NCI-H1417 (cell line): ENCODE measurements at regions not wholly inside any gene's neighbourhood (a gene's known extent, or its start where the extent isn't known, plus 50 kb on each side); places are given as distances from the start of the nearest gene placed in this dataset.

Experiments used
- DNase-seq, 3 experiments: peaks; one replicate each; lab custom pipeline; 2025; lab: John Stamatoyannopoulos, UW

DNA sequence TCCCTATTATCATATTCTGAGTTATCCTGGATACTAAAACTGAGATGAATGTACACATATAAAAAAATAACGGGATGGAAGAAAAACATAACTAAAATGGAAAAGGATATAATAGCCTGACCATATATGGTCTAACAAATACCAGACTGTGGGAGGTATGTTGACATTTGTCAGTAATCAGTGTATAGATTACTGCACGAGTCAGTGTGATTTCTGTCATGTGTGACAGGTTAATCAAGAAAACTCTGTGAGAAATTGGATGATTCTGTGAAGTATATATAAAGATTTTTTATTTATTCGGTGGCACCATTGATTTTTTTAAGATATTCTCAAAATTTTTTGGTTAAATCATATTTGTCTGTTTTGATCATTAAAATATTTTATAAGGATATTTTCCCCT is 547.3 kb upstream of the B3GALT2 start:
- peak in 1 of 3 experiments; percentile 28 for DNase-seq

DNA sequence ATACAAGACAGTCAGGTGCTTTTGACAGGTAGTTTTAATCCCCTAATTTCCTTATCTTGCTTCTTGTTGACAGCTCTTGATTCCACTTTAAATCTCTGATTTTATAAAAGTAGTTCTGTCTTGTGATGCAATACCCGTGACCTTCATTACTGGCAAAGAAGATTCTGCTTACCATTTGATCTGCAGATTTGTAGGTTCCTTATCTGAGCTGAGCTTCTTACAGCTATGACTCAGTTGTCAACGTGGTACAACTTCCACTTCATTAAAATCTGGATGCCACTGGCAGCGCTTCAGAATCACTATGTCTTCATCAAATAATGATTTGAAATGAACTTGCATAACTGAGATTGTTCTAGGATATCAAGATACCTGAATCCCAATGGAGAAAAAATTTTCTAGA is 543.6 kb upstream of the B3GALT2 start:
- DNase-seq: no peak

DNA sequence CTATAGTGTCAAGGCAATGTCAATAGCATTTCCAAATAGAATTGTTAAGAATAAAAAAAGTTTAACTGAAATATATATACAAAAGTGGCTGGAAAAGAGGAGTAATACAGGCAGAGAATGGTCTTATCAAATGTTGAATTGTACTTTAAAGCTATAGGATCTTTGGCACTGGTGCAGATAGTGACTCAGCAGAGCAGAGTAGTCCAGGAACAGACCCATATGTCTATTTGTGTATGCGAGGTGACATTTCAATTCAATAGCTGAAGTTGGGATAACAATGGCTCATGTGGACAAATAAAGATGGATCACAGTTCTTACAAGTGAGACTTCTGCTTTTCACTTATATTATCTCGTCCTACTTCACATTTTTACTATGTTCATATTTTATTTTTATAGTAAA is 543.0 kb upstream of the B3GALT2 start:
- DNase-seq: peak in 1 of 3 experiments; percentile 18

DNA sequence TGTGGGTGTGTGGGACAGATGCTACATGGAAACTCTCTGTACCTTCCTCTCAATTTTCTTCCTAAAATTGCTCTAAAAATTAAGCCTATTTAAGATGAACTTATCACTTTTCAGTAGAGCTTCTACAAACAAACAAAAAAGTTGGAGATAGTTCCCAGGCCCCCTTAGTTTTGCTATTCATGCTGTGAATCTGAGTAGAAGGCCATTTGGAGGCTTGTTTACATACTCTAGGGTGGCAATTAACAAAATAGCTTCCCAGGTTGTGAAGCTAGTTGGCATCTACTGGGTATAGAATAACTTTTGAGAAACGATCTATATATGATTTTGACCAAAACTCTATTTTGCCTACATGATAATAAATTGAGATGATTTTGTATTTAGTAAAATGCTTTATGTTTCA is 541.4 kb upstream of the B3GALT2 start:
- DNase-seq: peak in 1 of 3 experiments; percentile 45

DNA sequence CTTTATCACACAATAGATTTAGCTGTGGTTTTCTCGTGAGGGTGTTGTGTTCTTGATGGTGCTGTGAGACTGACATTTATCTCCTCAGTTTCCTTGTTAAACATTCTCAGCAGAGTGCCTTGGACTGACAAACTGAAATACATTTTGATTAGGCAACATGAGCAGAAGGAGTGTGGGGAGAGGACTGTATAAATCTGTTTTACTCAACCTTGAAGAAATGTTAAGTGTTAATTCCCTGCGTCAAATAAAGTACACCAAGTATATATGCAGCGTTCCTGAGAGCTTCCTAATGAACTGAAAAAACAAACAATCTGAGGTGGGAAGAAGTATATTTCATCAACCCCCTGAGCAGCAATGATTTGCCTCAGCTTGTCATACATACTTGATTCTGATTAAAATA is 540.3 kb upstream of the B3GALT2 start:
- no peak for DNase-seq

DNA sequence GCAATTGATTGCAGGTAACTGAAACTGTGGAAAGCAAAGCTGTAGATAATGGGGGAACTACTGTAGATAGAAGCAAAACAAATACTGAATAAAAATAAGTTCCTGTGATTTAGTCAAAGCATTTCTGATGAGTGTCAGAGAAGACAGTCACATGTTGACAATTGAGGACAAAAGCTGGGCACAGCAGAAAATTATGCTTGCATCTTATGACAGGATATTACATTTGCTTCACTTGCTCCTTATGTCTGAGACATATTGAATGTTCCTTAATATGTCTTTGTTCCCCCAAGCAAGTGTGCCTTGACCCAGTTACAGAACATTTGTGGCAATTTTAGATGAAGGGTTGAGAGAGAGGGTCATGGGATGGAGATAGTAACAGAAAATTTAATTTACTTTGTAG is 526.0 kb upstream of the B3GALT2 start:
- DNase-seq: no peak

DNA sequence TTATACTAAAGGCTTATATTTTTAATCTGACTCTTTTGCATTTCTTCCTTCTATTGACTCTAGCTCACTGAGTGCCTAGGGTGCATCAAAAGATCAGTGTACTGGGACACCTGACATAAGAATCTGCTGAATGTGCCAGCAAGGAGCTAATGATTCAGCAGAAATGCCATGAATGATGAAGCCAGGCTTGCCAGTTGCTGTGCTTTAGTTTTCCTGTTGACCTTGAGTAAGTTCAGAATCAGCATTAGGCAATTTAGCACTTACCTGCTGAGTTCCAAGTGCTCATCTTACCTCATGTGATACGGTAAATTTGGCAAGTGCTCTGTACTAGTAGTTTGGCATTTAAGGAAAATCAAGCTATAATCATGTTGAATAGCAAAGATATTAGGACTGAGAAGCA is 523.2 kb upstream of the B3GALT2 start:
- DNase-seq: no peak

DNA sequence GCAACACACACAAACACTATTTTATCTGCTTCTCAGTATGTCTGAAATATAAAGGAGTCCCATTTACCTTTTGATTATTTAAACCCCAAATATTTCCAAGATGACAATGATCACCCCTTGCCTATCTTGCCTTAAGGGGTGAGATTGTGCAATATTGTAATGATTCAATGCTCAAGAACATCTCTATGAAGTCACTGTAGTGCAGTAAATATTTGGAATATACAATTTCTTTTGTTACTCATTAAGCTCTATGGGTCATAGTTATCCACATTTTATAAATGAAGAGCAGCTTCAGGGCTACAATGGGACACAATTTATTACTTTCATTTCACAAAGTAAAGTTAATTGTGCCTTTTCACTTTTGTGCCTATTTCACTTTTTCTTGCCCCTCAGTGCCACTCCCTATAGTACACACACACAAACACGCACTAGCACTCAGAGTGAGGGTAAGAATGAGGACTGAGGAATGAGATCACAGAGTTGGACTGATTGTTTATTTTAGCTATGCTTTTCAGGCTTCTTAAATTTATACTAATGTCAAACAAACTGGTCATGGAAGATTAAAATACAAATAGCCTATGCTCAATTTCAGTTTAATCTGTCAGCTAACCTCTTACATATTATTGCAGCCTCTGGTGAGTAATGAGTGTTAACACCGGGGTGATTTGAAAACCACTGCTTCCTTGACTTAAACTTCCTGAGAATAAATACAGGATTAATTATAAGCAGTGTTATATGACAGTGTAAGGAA is 521.0 kb upstream of the B3GALT2 start:
- peak in 1 of 3 experiments; percentile 11 for DNase-seq

DNA sequence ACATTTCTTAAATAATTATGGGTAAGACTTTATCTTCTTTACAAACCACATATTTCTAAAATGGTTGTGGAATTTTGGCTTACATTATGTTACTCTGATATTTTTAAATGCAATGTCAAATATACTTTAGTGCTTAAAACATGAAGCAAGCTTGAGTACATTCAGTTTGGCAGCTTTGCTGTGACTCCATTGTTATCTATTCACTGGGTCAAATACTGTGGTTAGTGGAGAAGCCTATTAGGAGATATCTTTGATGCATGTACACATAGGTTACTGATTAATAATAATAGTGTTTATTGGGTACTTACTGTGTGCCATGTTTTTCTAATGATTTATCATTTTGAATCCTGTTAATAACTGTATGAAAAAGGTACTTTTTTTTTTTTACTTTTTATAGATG is 520.4 kb upstream of the B3GALT2 start:
- DNase-seq: no peak

DNA sequence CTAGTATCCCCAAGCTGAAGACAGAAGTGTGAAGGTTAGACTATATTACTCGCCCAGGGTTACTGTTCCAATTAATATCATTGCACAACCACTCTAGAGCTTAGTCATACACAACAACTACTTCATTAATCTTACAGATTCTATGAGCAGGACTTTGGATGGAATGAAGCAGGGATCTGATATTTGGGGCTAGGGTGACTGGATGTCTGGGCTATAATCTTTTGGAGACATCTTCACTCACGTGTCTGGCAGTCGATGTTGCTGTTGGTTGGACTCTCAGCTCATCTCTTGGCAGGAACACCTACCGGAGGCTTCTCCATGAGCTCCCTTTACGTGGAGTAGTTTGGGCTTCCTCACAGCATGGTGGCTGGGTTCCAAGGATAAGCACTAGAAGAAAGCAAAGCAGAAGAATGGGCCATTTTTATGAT is 519.2 kb upstream of the B3GALT2 start:
- DNase-seq: no peak

DNA sequence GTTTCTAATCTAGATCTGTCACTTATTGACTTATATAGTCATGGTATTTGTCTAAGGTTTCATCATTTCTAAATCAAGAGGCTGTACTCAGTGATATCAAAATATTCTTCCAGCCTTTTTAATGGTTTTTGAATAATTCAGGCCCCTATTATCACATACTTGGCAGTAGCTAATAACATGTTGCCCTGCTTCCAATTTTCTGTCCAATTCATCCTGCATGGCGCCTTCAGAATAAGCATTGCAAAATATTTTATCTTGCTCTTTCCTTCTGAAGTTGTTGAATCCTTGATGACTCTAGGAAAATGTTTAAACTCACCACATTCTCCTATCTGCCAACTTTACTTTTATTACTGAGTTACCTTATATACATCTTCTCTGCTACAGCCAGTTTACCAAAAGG is 517.2 kb upstream of the B3GALT2 start:
- DNase-seq: no peak

DNA sequence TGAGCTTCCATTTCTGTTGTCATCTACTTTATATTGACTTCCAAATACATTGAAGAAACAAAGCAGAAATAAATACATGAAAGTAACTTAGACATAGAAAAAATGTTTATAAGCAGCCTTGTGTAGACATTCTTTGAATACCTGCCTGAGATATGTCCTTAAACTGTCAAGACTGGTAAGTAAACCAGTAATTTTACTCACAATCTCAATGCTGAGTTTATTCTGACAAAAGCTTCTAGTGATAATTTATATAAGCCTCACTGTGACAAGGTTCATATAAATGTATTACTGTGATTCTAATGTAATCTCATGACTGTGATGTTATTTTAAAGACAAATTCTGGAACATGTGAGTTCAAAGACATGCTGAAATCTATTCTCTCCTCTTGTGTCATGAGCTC is 516.7 kb upstream of the B3GALT2 start:
- no peak for DNase-seq

DNA sequence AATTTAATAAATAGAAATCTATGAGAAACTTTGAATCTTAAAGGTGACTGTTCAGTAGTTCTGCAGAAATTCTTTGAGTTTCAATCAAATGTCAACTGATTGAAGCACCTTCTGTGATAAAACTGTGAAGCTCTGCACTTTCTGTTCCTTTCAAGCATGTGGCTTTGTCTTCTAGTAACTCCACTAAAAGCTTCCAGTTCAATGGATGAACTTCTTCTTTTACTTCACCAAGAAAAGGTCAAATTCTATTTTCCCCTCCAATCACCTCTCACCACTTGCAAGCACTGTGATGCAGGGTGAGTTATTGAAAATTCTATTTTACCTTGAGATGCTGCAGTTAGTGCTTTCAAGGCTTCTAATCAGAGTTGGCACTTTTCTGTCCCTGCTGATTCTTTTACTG is 515.3 kb upstream of the B3GALT2 start:
- DNase-seq: no peak

DNA sequence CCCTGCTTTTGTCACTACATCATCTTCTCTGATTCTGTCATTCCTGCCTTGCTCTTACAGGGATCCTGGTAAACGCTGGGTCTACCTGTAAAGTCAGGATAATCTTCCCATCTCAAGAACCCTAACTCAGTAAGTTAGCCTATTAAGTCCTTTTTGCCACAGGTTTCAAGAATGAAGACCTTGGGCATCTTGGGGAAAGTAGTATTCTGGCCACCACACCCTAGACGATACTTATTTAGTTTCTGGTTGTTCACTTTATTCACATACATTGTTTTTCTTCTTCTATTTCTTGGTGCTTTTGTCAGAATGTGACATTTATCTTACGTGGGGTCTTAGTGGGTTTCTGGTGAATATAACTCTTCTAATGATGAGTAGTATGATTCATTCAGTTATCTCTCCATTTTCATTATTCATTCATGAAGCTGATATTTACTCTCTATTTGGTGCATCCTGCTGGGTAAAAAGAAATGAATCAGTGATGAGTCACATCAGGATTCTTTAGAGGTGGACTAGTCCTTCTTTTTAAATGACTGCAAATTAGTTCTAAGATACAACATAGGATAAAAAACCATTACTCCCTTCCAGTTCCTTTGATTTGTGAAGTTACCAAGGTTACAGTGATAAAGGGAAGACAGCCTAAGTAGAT is 514.4 kb upstream of the B3GALT2 start:
- no peak for DNase-seq

DNA sequence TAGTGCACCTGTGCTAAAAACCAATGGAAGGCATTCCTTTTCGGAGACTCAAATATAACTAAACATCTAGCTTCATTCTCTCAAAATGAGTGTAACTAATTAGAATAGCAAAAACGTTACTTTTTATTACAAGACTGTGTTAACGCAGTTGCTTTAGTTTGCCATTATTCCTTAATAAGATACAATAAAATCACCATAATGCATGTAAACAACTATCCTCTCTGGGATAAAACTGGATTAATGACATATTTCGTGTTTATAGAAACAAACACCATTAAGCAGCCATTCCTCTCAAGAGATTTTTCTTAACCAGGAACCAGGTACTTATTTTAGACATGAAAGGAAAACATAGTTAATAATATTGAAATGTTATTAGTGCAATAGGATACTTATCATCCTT is 512.8 kb upstream of the B3GALT2 start:
- no peak for DNase-seq

DNA sequence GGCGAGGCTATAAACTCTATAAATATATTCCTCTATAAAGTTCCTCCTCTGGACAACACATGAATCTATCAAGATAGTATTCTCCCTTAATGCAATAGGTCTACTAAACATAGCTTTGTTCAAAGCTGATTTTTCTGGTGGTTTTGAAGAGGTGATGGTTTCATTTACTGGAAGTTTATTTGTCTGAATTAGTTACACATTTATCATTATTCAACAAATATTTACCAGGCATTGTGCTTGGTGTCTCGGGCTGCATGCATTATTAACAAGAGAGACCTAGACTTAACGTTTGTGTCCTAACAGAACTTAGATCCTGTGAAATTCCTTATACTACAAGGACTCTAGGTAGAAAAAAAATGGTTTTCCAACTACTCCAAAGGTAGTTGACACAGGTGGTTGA is 511.4 kb upstream of the B3GALT2 start:
- DNase-seq: no peak

DNA sequence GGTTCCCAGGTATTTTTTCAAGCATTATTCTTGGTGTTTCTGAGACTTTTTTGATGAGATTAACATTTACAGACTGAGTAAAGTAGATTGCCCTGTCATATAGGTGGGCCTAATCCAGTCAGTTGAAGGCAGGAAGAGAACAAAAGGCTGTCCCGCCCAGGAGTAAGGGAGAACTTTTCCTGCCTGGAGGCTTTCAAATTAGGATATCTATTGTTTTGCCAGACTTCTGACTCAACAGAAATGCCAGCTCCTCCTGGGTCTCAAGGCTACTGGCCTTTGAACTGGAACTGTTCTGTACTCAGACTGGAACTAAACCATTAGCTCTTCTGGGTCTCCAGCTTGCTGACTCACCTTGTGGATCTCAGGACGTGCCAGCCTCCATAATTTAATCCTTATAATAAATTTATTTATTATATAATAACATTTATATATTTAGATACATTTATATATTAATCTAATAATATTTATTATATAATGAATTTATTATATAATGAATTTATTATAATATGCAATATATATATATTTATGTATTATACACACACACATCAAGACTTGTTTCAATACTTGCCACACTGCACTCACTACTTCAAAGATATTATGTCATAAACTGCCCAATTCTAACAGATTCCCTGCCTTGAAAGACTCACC is 510.8 kb upstream of the B3GALT2 start:
- no peak for DNase-seq

DNA sequence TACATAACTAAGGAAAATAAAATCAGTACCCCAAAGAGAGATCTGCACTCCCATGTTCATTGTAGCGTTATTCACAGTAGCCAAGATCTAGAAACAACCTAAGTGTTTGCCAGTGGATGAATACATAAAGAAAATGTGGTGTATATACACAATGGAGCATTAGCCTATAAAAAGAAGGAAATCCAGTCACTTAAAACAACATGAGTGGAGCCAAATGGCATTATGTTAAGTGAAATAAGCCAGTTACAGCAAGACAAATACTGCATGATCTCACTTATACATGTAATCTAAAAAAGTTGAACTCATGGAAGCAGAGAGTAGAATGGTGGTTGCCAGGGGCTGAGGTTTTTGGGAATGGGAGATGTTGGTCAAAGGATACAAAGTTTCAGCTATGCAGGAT is 508.3 kb upstream of the B3GALT2 start:
- no peak for DNase-seq

DNA sequence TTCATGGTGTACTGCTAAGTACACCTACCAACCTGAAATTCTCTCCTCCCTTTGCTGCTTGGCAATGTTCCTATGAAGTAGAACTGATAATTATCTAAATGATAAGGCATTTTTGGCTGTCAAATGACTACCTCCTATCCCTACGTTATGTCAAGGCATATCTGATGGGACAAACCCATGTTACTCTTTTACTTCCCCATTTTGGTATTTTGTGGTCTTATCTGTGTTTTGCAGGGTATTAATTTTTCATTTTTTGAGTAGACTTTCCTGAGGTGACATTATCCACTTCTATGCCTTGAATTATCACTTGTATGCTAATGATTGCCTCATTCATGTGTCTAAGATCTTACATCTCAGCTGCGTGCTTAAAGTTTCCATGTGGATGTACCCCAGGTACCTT is 499.6 kb upstream of the B3GALT2 start:
- DNase-seq: no peak

DNA sequence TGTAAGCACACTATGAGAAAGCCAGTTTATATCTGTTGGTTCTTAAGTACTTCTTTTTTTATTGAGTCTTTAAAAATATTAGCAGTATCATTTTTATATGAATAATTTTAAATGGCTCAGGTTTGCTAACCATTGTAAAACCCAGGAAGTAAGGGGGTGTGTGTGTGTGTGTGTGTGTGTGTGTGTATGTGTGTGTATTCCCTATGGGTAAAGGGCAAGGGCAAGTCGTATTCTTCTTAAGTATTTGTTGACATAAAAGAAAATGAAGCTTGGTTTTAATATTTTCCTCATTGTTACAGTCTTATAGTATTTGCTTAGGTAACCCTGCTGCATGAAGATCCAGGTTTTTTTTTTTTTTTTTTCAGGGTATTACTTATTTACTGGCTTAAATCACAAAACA is 495.0 kb upstream of the B3GALT2 start:
- no peak for DNase-seq

DNA sequence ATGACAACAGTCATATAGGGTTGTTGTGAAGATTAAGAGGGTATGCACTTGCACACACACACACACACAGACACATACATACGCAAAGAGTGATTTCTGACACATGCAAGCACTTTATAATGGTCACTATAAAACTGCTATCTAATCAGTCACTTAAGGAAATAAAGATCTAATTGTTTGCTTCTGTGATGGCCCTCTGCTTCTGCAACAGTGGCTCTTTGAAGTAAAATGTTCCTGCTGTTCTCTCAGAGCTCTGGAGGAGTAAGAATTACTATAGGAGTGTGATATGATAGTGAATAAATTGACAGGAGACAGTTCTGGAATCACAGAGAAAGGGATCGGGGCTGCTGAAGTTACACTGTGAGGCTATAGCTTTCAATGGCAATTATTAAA is 494.5 kb upstream of the B3GALT2 start:
- DNase-seq: no peak

DNA sequence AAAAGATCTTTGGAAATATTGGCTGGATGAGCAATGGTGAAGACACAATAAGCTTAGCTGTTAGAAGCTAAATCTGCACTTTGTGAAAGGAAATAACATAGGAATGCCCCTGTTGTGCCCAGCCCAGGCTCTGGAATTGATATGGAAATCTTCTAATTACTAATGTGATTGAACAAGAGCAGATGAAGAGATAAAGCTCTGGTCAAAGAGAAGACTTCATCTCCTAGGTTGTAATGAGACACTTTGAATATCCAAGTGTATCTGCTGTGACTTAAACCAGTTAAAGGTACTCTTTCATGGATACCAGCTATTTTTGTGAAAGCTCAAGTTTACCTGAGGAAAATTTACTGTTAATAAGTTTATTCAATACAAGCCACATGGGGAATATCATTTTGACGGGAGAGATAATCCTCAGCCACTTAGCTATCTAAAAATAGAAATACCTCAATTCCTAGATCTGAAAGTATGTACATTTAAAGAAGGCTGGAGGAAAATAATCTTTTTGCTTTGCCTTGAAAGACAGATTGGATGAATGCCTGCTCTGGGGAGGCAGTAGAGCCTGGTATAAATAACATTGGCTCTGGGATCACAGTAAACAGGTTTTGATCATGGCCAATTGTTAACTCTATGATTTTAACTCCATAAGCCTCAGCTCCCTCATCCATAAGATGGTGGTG is 494.0 kb upstream of the B3GALT2 start:
- no peak for DNase-seq

DNA sequence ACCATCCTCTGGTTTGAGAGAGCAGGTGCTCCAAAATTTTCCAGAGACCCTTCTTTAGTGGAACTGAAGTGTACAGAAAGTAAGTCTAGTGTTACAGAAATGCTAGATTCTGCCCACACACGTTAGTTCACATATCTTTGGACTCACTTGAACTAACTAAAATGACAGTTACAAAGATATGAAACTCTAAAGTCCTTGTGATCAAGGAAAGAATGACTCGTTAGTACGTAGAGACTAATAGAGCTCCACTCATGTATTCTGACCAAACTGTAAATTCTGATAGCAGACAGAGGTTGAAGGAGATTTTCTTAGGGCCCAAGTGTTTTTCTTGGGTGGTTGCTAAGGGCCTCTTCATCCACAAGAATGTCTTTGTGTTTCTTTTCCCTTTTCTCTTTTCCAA is 491.5 kb upstream of the B3GALT2 start:
- DNase-seq: no peak
